SK-N-SH treated with all-trans-retinoic acid at 6 μM for 48 hours (cell line): ENCODE measurements at regions not wholly inside any gene's neighbourhood (a gene's known extent, or its start where the extent isn't known, plus 50 kb on each side); places are given as distances from the start of the nearest gene placed in this dataset.

Experiments used
- PATZ1 ChIP-seq: fragments of 250-450 bp; sonication (Bioruptor Pico); IDR thresholded peaks from 2 replicates; pipeline ENCODE4 v1.8.0; 2020; ENCODE audit warnings: mild to moderate bottlenecking, moderate library complexity, borderline replicate concordance
- PPARA ChIP-seq: fragments of 250-450 bp; sonication (Bioruptor Pico); IDR thresholded peaks from 2 replicates; pipeline ENCODE4 v1.5.0; 2020; ENCODE audit warnings: mild to moderate bottlenecking, borderline replicate concordance
- ZNF70 ChIP-seq: fragments of 450-650 bp; formaldehyde crosslinking; IDR thresholded peaks from 2 replicates; pipeline ENCODE4 v1.5.0; 2020; ENCODE audit warnings: mild to moderate bottlenecking, moderate library complexity

- TF ChIP-seq ZNF70 (CRISPR knock-in tag) = no peak
- TF ChIP-seq PATZ1 (CRISPR knock-in tag) = no peak
- TF ChIP-seq PPARA (CRISPR knock-in tag) = no peak
Measured at GRCh38 chr3:35241236-35241635, 398.1 kb upstream of the ARPP21 start.
